CD4-positive, CD25-positive, alpha-beta regulatory T cell (primary cell): ENCODE measurements at regions not wholly inside any gene's neighbourhood (a gene's known extent, or its start where the extent isn't known, plus 50 kb on each side); places are given as distances from the start of the nearest gene placed in this dataset.
"Not testable (repeated sequence)": the region's sequence is repeated elsewhere in the genome, so short reads cannot be mapped to it uniquely, and the experiment has no call there.

Source experiments
- ATAC-seq, 2 donors: fragments of 150-1000 bp; cut with Tn5 transposase; one replicate each; pipeline ENCODE4 v1.10.0; 2021; ENCODE audit warnings: low read depth in 2 of 2, moderate number of reproducible peaks in 2 of 2, moderate library complexity in 1 of 2
- DNase-seq, 3 donors: peaks; one replicate each; pipeline versions ENCODE4 v3.0.0 to v3.0.0-alpha.2; 2012 to 2022; ENCODE audit warnings: mixed read lengths in 1 of 3
- H3K27ac ChIP-seq: one replicate; pipeline ENCODE4 v1.7.0; 2013; ENCODE audit warnings: mild to moderate bottlenecking, low read length; ENCODE audit not compliant: insufficient read depth, poor library complexity, severe bottlenecking
- H3K27me3 ChIP-seq: one replicate; pipeline ENCODE4 v1.7.0; 2013; ENCODE audit warnings: low read length; ENCODE audit not compliant: control insufficient read depth, insufficient read depth
- H3K36me3 ChIP-seq: one replicate; pipeline ENCODE4 v1.7.0; 2013; ENCODE audit warnings: mild to moderate bottlenecking, low read length, moderate library complexity; ENCODE audit not compliant: control insufficient read depth, insufficient read depth
- H3K4me1 ChIP-seq: 2 replicates; pipeline ENCODE4 v1.7.0; 2013; ENCODE audit warnings: mild to moderate bottlenecking, low read length; ENCODE audit not compliant: insufficient read depth, control insufficient read depth, poor library complexity, severe bottlenecking
- H3K4me3 ChIP-seq: one replicate; pipeline ENCODE4 v1.7.0; 2013; ENCODE audit warnings: low read depth, mild to moderate bottlenecking, low read length, moderate library complexity
- H3K9me3 ChIP-seq, 2 experiments: 1 replicate in 1 of 2; 2 replicates in 1 of 2; pipeline ENCODE4 v1.7.0; 2013; ENCODE audit warnings: low read length in 2 of 2, mild to moderate bottlenecking in 1 of 2, moderate library complexity in 1 of 2; ENCODE audit not compliant: control insufficient read depth in 2 of 2
- H3K27ac Mint-ChIP-seq, 3 donors: one replicate each; pipeline ENCODE4 v1.8.0; 2020 to 2022; ENCODE audit warnings: mild to moderate bottlenecking in 3 of 3, mixed read lengths in 3 of 3, moderate library complexity in 2 of 3
- H3K27me3 Mint-ChIP-seq: one replicate; pipeline ENCODE4 v1.8.0; 2022; ENCODE audit warnings: mild to moderate bottlenecking, mixed read lengths
- H3K36me3 Mint-ChIP-seq: one replicate; pipeline ENCODE4 v1.8.0; 2020; ENCODE audit warnings: mixed read lengths
- H3K4me1 Mint-ChIP-seq, 4 donors: one replicate each; pipeline ENCODE4 v1.8.0; 2020 to 2022; ENCODE audit warnings: mixed read lengths in 4 of 4, mild to moderate bottlenecking in 1 of 4
- H3K4me3 Mint-ChIP-seq, 4 donors: one replicate each; pipeline ENCODE4 v1.8.0; 2020 to 2022; ENCODE audit warnings: mild to moderate bottlenecking in 4 of 4, mixed read lengths in 4 of 4, moderate library complexity in 3 of 4
- H3K9me3 Mint-ChIP-seq, 7 donors: one replicate each; pipeline ENCODE4 v1.8.0; 2020 to 2022; ENCODE audit warnings: mixed read lengths in 7 of 7, mild to moderate bottlenecking in 3 of 7, moderate library complexity in 2 of 7

- Mint-ChIP-seq H3K36me3 (no peaks in the 10 kb centered on the region), H3K4me3 (no peak overlapping the region), H3K9me3 (peaks cover 0 to 12% (median 5%) of the 10 kb centered on the region in 7 donors), H3K27ac (no peak overlapping the region), H3K27me3 (peaks cover 4% of the 10 kb centered on the region), H3K4me1 (no peaks in the 10 kb centered on the region)
- no peak for DNase-seq
- Histone ChIP-seq H3K4me3 (no peak overlapping the region), H3K36me3 (no peaks in the 10 kb centered on the region), H3K27me3 (no peaks in the 10 kb centered on the region), H3K27ac (no peak overlapping the region), H3K9me3 (no peaks in the 10 kb centered on the region), H3K4me1 (no peaks in the 10 kb centered on the region)
- no peak for ATAC-seq
Measured at GRCh38 chr13:79859756-79860155, 378.8 kb downstream of the NDFIP2 start.

GRCh38 chr13:79853251-79853650 is 372.3 kb downstream of the NDFIP2 start:
- DNase-seq, result no peak
- Histone ChIP-seq H3K27me3 (no peaks in the 10 kb centered on the region), H3K9me3 (no peaks in the 10 kb centered on the region), H3K4me1 (no peaks in the 10 kb centered on the region), H3K27ac (no peak overlapping the region), H3K36me3 (no peaks in the 10 kb centered on the region), H3K4me3 (no peak overlapping the region)
- no peak overlapping the region for H3K27ac Mint-ChIP-seq
- ATAC-seq, result no peak
- H3K4me3 Mint-ChIP-seq, result no peak overlapping the region
- H3K27me3 Mint-ChIP-seq, result peaks cover 4% of the 10 kb centered on the region
- H3K4me1 Mint-ChIP-seq, result no peaks in the 10 kb centered on the region
- peaks cover 3% of the 10 kb centered on the region for H3K36me3 Mint-ChIP-seq
- peaks cover 1 to 7% (median 4%) of the 10 kb centered on the region in 7 donors for H3K9me3 Mint-ChIP-seq

DNA sequence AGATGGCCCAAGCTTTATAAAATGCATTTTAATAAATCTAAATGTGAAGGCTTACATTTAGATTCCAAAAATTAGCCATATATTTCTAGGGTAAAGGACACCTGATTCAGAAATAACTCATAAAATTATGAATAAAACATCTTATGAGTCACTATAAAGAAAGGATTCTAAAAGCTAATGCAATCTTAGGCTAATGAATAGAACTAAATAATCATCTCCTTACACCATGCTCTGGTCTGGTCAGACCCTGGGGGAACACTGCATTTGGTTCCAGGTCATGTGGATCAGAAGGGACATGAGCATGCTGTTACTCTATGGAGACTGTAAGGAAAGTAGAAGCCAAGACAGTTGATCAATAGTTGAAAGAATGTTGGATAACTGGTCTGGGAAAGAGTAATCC is 370.4 kb downstream of the NDFIP2 start:
- H3K4me1 Mint-ChIP-seq, result no peaks in the 10 kb centered on the region
- no peak overlapping the region for H3K4me3 Mint-ChIP-seq
- Histone ChIP-seq H3K27ac (no peak overlapping the region), H3K4me1 (no peaks in the 10 kb centered on the region), H3K36me3 (no peaks in the 10 kb centered on the region), H3K27me3 (no peaks in the 10 kb centered on the region), H3K9me3 (no peaks in the 10 kb centered on the region), H3K4me3 (no peak overlapping the region)
- H3K36me3 Mint-ChIP-seq, result peaks cover 3% of the 10 kb centered on the region
- no peak for ATAC-seq
- peak overlapping the region in 1 of 3 donors; percentile 10 for H3K27ac Mint-ChIP-seq
- peaks cover 0 to 8% (median 4%) of the 10 kb centered on the region in 7 donors for H3K9me3 Mint-ChIP-seq
- DNase-seq, result no peak
- no peaks in the 10 kb centered on the region for H3K27me3 Mint-ChIP-seq

- H3K27ac Mint-ChIP-seq, result no peak overlapping the region
- DNase-seq (no peak), ATAC-seq (no peak)
- H3K4me1 ChIP-seq, result no peaks in the 10 kb centered on the region
- H3K4me1 Mint-ChIP-seq, result no peaks in the 10 kb centered on the region
- no peaks in the 10 kb centered on the region for H3K9me3 ChIP-seq
- H3K36me3 Mint-ChIP-seq, result peaks cover 3% of the 10 kb centered on the region
- H3K4me3 Mint-ChIP-seq, result no peak overlapping the region
- peaks cover 0 to 8% (median 4%) of the 10 kb centered on the region in 7 donors for H3K9me3 Mint-ChIP-seq
- H3K27me3 Mint-ChIP-seq, result no peaks in the 10 kb centered on the region
- no peaks in the 10 kb centered on the region for H3K27me3 ChIP-seq
- no peak overlapping the region for H3K27ac ChIP-seq
- H3K36me3 ChIP-seq, result no peaks in the 10 kb centered on the region
- no peak overlapping the region for H3K4me3 ChIP-seq
Measured at GRCh38 chr13:79847882-79848592, 367.1 kb downstream of the NDFIP2 start.

DNA sequence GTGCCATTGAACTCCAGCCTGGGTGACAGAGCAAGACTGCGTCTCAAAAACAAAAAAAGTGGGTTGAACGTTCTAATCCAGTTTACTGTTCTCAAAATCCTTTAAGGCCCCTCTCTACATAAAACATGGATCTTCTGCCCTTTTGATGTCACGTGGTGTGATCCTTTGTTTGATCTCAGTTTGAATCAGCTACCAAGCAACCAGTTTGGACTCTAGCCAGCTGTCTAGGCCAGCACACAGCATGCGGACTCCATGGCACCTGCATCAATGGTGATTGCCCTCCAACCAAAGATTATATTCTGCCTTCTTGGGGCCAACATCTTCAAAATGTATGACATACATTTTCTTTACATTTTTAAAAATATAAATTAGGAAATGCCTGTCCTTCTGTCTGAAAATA is 365.4 kb downstream of the NDFIP2 start:
- no peak overlapping the region for H3K27ac ChIP-seq
- peaks cover 0 to 5% (median 4%) of the 10 kb centered on the region in 7 donors for H3K9me3 Mint-ChIP-seq
- H3K9me3 ChIP-seq, result no peaks in the 10 kb centered on the region
- no peak overlapping the region for H3K4me3 Mint-ChIP-seq
- H3K4me1 ChIP-seq, result no peaks in the 10 kb centered on the region
- no peak overlapping the region for H3K4me3 ChIP-seq
- DNase-seq, result no peak
- no peaks in the 10 kb centered on the region for H3K4me1 Mint-ChIP-seq
- H3K27ac Mint-ChIP-seq, result no peak overlapping the region
- no peaks in the 10 kb centered on the region for H3K27me3 ChIP-seq
- H3K27me3 Mint-ChIP-seq, result no peaks in the 10 kb centered on the region
- peaks cover 3% of the 10 kb centered on the region for H3K36me3 Mint-ChIP-seq
- no peak for ATAC-seq
- no peaks in the 10 kb centered on the region for H3K36me3 ChIP-seq

GRCh38 chr13:79837741-79838450 is 356.9 kb downstream of the NDFIP2 start:
- DNase-seq, result no peak
- no peaks in the 10 kb centered on the region for H3K36me3 Mint-ChIP-seq
- H3K4me1 ChIP-seq, result no peaks in the 10 kb centered on the region

GRCh38 chr13:79836121-79836520 is 355.2 kb downstream of the NDFIP2 start:
- not testable (repeated sequence) for ATAC-seq, H3K27ac Mint-ChIP-seq, H3K4me1 ChIP-seq, H3K27ac ChIP-seq, DNase-seq, H3K36me3 Mint-ChIP-seq, H3K27me3 ChIP-seq, H3K9me3 Mint-ChIP-seq, H3K9me3 ChIP-seq, H3K27me3 Mint-ChIP-seq, H3K4me1 Mint-ChIP-seq, H3K4me3 ChIP-seq, H3K4me3 Mint-ChIP-seq, H3K36me3 ChIP-seq

More at GRCh38 chr13:79837741-79838450, 356.9 kb downstream of the NDFIP2 start:
- Histone ChIP-seq H3K36me3 (no peaks in the 10 kb centered on the region), H3K27ac (no peak overlapping the region), H3K4me3 (no peak overlapping the region), H3K9me3 (no peaks in the 10 kb centered on the region), H3K27me3 (no peaks in the 10 kb centered on the region)
- Mint-ChIP-seq H3K27ac (no peak overlapping the region), H3K4me1 (no peaks in the 10 kb centered on the region), H3K4me3 (no peak overlapping the region), H3K9me3 (peaks cover 0 to 8% (median 3%) of the 10 kb centered on the region in 7 donors), H3K27me3 (no peaks in the 10 kb centered on the region)
- ATAC-seq, result no peak

GRCh38 chr13:79834876-79835275 is 353.9 kb downstream of the NDFIP2 start:
- no peak overlapping the region for H3K27ac ChIP-seq
- H3K9me3 ChIP-seq, result no peaks in the 10 kb centered on the region
- Mint-ChIP-seq H3K4me3 (no peak overlapping the region), H3K4me1 (no peaks in the 10 kb centered on the region), H3K36me3 (no peaks in the 10 kb centered on the region), H3K27ac (no peak overlapping the region), H3K9me3 (peaks cover 0 to 8% (median 3%) of the 10 kb centered on the region in 7 donors), H3K27me3 (no peaks in the 10 kb centered on the region)
- no peak for DNase-seq
- H3K4me3 ChIP-seq, result no peak overlapping the region
- H3K4me1 ChIP-seq, result no peaks in the 10 kb centered on the region
- H3K27me3 ChIP-seq, result no peaks in the 10 kb centered on the region
- ATAC-seq, result no peak
- no peaks in the 10 kb centered on the region for H3K36me3 ChIP-seq
